Vagina (tissue), 2 donors: ENCODE measurements at regions not wholly inside any gene's neighbourhood (a gene's known extent, or its start where the extent isn't known, plus 50 kb on each side); places are given as distances from the start of the nearest gene placed in this dataset.

Experiments
- POLR2A ChIP-seq, 2 donors: fragments of 450-650 bp; IDR thresholded peaks; one replicate each; pipeline ENCODE4 v1.6.1; 2017; ENCODE audit warnings: antibody characterized with exemption in 2 of 2, mild to moderate bottlenecking in 2 of 2, moderate library complexity in 2 of 2
- TF ChIP-seq, protein P1 (sequence below), 3 experiments: fragments of 450-650 bp in 2 of 3; fragments of 200-600 bp in 1 of 3; sonication (generic) in 1 of 3; IDR thresholded peaks; one replicate each; pipeline ENCODE4 v1.5.1; 2017 to 2019; ENCODE audit warnings: antibody characterized with exemption in 3 of 3, mild to moderate bottlenecking in 2 of 3, moderate library complexity in 2 of 3

DNA sequence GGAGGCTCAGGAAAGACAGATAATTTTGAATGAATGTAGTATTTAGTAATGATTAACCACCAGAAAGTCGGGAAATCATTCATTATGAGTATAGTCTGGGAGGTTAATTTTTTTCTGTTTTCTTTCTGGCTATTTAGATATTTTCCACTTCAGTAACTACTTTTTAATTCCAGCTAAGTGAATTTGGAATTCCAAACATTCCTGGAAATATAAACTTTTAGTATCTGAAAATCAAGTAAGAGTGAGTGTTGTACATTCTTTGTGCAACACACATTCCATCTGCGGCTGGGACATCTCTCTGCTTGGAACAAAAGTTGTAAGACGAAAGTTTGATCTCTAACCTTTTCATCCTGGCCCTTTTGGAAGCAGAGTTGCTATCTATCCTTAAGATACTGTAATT, 275.7 kb upstream of the SPRED2 start:
- no peak for TF ChIP-seq POLR2A (IDR thresholded peaks at IDR 0.05)
- TF ChIP-seq, protein P1, sequence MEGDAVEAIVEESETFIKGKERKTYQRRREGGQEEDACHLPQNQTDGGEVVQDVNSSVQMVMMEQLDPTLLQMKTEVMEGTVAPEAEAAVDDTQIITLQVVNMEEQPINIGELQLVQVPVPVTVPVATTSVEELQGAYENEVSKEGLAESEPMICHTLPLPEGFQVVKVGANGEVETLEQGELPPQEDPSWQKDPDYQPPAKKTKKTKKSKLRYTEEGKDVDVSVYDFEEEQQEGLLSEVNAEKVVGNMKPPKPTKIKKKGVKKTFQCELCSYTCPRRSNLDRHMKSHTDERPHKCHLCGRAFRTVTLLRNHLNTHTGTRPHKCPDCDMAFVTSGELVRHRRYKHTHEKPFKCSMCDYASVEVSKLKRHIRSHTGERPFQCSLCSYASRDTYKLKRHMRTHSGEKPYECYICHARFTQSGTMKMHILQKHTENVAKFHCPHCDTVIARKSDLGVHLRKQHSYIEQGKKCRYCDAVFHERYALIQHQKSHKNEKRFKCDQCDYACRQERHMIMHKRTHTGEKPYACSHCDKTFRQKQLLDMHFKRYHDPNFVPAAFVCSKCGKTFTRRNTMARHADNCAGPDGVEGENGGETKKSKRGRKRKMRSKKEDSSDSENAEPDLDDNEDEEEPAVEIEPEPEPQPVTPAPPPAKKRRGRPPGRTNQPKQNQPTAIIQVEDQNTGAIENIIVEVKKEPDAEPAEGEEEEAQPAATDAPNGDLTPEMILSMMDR (IDR thresholded peaks at IDR 0.05), result no peak
